ENCODE measurements at regions not wholly inside any gene's neighbourhood (a gene's known extent, or its start where the extent isn't known, plus 50 kb on each side); places are given as distances from the start of the nearest gene placed in this dataset.

DNA sequence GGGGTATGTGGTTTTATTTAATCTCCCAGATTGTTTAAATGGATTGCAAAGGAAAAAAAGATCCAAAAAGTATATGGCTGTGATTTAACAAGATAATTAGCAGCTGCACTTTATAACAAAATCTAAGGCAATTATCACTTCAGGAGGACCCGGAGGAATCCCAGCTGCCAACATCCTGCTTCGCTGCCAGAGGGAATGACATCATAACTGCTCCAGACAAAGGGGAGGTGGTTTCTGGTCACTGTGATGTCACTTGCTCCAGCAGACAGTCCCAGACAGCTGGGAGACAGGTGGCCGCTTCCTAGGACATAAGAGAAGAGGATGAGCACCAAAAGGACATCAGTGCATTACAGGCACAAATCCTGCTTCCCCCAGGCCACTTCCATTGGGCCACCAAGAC is 371.0 kb downstream of the BCOR start:
- Mint-ChIP-seq H3K36me3 (ENCODE audit: insufficient read depth in 1 of 3, low read depth in 3 of 3) (peaks cover 0 to 5% (median 3%) of the 10 kb centered on the region in 3 experiments; a peak in 5 of 7 replicates), H3K4me3 (no peak overlapping the region), H3K4me1 (peaks cover 17 to 22% of the 10 kb centered on the region in 2 experiments), H3K27me3 (ENCODE audit: low read depth) (peaks cover 8% of the 10 kb centered on the region), H3K27ac (no peak overlapping the region), H3K9me3 (peaks cover 73 to 74% of the 10 kb centered on the region in 2 experiments)
- Histone ChIP-seq H4K20me1 (ENCODE audit: control insufficient read depth, insufficient read depth, insufficient read length) (no peaks in the 10 kb centered on the region), H3K79me2 (ENCODE audit: insufficient read depth, low read length) (no peaks in the 10 kb centered on the region), H2AFZ (ENCODE audit: low read length) (no peak overlapping the region), H3K14ac (ENCODE audit: insufficient read depth, low read length) (no peak overlapping the region; the same call in 1 of the 2 replicates), H3T11ph (ENCODE audit: low read length) (no peak overlapping the region), H4K91ac (ENCODE audit: insufficient read length, low read depth, low read length) (no peak overlapping the region), H4K5ac (ENCODE audit: insufficient read length, low read depth, low read length) (no peak overlapping the region), H4K8ac (replicated peaks; ENCODE audit: insufficient read length, low read depth, low read length) (no peak overlapping the region), H3K4me1 (ENCODE audit: insufficient read depth, low read length) (peaks cover 4% of the 10 kb centered on the region; the same call in 1 of the 2 replicates), H2AK5ac (ENCODE audit: insufficient read length, low read length) (no peak overlapping the region), H2BK120ac (ENCODE audit: low read depth, low read length, poor library complexity, severe bottlenecking) (no peak overlapping the region), H3K27ac (ENCODE audit: insufficient read length, low read depth, low read length) (no peak overlapping the region), H3K4ac (ENCODE audit: low read depth, low read length) (no peak overlapping the region), H3K9ac (ENCODE audit: extremely low read depth, insufficient read length, low read length) (no peak overlapping the region), H3K27me3 (ENCODE audit: insufficient read depth, low read length) (0 out of 2 replicates have a peak, but pooled peaks cover 3% of the 10 kb centered on the region), H2BK5ac (ENCODE audit: insufficient read length, low read length) (no peak overlapping the region), H3K56ac (ENCODE audit: insufficient read length, low read depth, low read length) (no peak overlapping the region), H3K23ac (ENCODE audit: insufficient read length, low read depth, low read length) (no peak overlapping the region), H3K9me3 (ENCODE audit: control insufficient read depth, low read depth, low read length) (no peaks in the 10 kb centered on the region), H3K79me1 (ENCODE audit: insufficient read depth, low read depth, low read length, poor library complexity, severe bottlenecking) (no peaks in the 10 kb centered on the region), H2BK12ac (ENCODE audit: insufficient read length, low read depth, low read length) (no peak overlapping the region), H2BK15ac (ENCODE audit: low read depth, low read length) (no peak overlapping the region), H3K4me2 (ENCODE audit: insufficient read depth, insufficient read length, low read length) (no peak overlapping the region), H3K18ac (ENCODE audit: insufficient read length, low read depth, low read length) (no peak overlapping the region), H3K23me2 (ENCODE audit: insufficient read length, low read depth, low read length, poor library complexity, severe bottlenecking) (no peaks in the 10 kb centered on the region), H2BK20ac (ENCODE audit: low read depth, low read length, poor library complexity, severe bottlenecking) (no peak overlapping the region)
- no CpG with 5 or more reads among the region's 3 CpGs for WGBS (ENCODE audit: extremely low coverage, insufficient read length, low lambda C conversion rate)
- DNase-seq, result no peak
- TF ChIP-seq CTCF (conservative IDR thresholded peaks at IDR 0.05), result no peak

Data from H9 (cell line).